ENCODE measurements at regions not wholly inside any gene's neighbourhood (a gene's known extent, or its start where the extent isn't known, plus 50 kb on each side); places are given as distances from the start of the nearest gene placed in this dataset.

DNA sequence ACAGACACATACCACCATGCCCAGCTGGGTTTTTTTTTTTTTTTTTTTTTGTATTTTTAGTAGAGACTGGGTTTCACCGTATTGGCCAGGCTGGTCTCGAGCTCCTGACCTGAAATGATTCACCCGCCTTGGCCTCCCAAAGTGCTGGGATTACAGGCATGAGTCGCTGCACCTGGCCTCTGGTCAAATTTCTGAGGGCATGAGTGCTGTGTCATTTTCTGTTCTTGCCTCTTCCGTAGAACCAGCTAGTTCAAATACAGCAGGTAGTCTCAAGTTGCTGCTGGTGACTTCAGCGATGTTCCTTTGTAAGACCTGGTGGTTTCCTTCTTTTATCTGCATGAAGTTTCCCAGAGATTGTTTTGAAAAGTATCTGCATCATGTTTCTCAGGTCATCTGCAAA lies 134.8 kb upstream of the SHH start:
- TF ChIP-seq, protein P1, sequence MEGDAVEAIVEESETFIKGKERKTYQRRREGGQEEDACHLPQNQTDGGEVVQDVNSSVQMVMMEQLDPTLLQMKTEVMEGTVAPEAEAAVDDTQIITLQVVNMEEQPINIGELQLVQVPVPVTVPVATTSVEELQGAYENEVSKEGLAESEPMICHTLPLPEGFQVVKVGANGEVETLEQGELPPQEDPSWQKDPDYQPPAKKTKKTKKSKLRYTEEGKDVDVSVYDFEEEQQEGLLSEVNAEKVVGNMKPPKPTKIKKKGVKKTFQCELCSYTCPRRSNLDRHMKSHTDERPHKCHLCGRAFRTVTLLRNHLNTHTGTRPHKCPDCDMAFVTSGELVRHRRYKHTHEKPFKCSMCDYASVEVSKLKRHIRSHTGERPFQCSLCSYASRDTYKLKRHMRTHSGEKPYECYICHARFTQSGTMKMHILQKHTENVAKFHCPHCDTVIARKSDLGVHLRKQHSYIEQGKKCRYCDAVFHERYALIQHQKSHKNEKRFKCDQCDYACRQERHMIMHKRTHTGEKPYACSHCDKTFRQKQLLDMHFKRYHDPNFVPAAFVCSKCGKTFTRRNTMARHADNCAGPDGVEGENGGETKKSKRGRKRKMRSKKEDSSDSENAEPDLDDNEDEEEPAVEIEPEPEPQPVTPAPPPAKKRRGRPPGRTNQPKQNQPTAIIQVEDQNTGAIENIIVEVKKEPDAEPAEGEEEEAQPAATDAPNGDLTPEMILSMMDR (IDR thresholded peaks at IDR 0.05): no peak
- no peak for TF ChIP-seq POLR2A (IDR thresholded peaks at IDR 0.05)

All from upper lobe of left lung (tissue), 4 donors.